Ectodermal cell (in vitro differentiated cells): ENCODE measurements at regions not wholly inside any gene's neighbourhood (a gene's known extent, or its start where the extent isn't known, plus 50 kb on each side); places are given as distances from the start of the nearest gene placed in this dataset.

Experiments
- H3K27ac ChIP-seq: 2 replicates; pipeline ENCODE4 v1.7.0; 2013; ENCODE audit warnings: mild to moderate bottlenecking, low read depth, low read length; ENCODE audit not compliant: insufficient read depth, poor library complexity, severe bottlenecking
- H3K27me3 ChIP-seq: 2 replicates; pipeline ENCODE4 v1.7.0; 2013; ENCODE audit warnings: mild to moderate bottlenecking, low read length; ENCODE audit not compliant: insufficient read depth, control insufficient read depth, poor library complexity, severe bottlenecking
- H3K36me3 ChIP-seq: one replicate; pipeline ENCODE4 v1.7.0; 2013; ENCODE audit warnings: low read length; ENCODE audit not compliant: control insufficient read depth, insufficient read depth
- H3K4me1 ChIP-seq: one replicate; pipeline ENCODE4 v1.7.0; 2013; ENCODE audit warnings: low read length; ENCODE audit not compliant: control insufficient read depth, insufficient read depth
- H3K4me3 ChIP-seq: 2 replicates; pipeline ENCODE4 v1.7.0; 2013; ENCODE audit warnings: low read depth, low read length, control low read depth; ENCODE audit not compliant: insufficient read depth
- H3K9me3 ChIP-seq: 2 replicates; pipeline ENCODE4 v1.7.0; 2013; ENCODE audit warnings: mild to moderate bottlenecking, low read length, moderate library complexity; ENCODE audit not compliant: control insufficient read depth
- WGBS, 2 experiments: methylation state at CpG; one replicate each; pipeline ENCODE4 v1.1.7; 2013; ENCODE audit warnings: missing lambda C conversion rate in 2 of 2; 5-methylcytosine and 5-hydroxymethylcytosine counted together

DNA sequence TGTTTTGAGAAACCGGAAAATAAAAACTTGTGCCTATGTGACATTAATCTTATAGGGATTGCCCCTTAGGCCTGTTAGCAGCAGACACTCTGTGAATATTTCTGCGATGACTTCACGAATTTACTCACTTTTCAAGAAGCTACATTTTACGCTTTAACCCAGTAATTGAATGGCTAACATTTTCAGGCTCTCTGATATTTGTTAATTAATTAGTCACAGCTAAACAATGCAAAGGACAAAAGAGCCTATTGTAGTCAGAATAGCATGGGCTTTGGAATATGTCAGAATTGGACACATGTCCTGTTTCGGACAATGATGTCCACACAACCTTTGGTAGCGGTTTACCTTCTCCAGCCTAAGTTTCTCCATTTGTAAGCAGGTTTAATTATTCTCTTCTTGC, 506.6 kb downstream of the EFNB2 start:
- Histone ChIP-seq H3K4me3 (no peak overlapping the region), H3K9me3 (no peaks in the 10 kb centered on the region), H3K27me3 (no peaks in the 10 kb centered on the region), H3K27ac (no peak overlapping the region), H3K4me1 (no peaks in the 10 kb centered on the region), H3K36me3 (no peaks in the 10 kb centered on the region)
- WGBS, 2 experiments: 94 to 97% methylated on average over 6 of the region's 6 CpGs

DNA sequence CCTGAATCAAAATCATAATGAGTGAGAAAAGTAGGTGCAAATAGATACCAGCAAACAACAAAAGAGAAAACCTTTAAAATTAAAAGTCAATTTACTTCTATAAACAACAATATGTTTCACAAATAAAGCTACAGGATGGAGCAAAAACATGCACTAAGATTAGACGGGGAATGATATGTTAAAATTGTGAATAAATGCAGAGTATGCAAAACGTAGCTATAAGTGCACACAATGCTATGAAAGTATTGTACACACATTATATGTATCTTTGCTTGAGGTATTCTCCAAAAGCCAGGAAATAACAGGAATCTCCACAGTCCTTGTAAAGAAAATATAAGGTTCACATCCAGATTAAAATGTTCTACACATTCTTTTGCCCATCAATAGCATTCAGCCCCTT, 523.9 kb downstream of the EFNB2 start:
- WGBS, 2 experiments: no CpG with 5 or more reads among the region's 2 CpGs
- H3K27me3 ChIP-seq: no peaks in the 10 kb centered on the region

DNA sequence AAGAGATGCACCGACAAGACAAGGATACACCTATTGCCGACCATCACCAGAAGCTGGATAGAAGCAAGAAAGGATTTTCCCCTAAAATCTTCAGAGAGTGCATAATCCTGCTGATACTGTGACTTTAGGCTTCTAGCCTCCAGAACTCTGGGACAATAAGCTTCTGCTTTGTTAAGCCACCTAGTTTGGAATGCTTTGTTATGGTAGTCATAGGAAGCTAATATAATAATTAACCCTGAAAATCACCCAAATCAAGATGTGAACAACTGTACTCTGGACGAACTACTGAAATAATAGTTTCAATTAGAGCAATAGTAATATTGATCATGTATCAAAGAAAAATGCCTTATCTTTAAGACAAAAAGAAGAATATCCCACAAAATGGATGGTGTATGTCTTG, 524.6 kb downstream of the EFNB2 start:
- WGBS, 2 experiments: 67 to 68% methylated on average over 2 of the region's 3 CpGs

More for the DNA sequence above, 523.9 kb downstream of the EFNB2 start:
- no peak overlapping the region for H3K27ac ChIP-seq
- H3K4me3 ChIP-seq: no peak overlapping the region
- H3K4me1 ChIP-seq: no peaks in the 10 kb centered on the region
- no peaks in the 10 kb centered on the region for H3K9me3 ChIP-seq
- H3K36me3 ChIP-seq: no peaks in the 10 kb centered on the region

DNA sequence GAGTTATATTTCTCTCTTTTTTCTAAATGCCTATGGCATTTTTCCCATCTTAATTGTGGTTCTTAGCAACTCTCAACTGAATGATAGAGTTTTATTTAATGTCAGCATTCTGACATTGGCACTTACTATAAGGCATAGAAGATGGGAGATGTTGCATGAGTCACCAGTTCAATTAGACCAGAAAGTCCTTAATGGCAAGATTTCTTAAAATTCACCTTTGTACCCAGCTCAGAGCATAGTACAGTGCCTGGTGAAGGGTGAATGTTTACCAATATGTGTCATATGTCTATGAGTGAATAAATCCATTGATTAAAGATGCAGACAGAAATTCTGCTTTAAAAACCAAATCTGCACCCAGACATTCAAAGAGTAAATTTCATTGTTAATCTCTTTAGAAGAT, 526.9 kb downstream of the EFNB2 start:
- H3K9me3 ChIP-seq: no peaks in the 10 kb centered on the region
- no peak overlapping the region for H3K27ac ChIP-seq
- H3K27me3 ChIP-seq: no peaks in the 10 kb centered on the region
- H3K4me1 ChIP-seq: no peaks in the 10 kb centered on the region
- H3K4me3 ChIP-seq: no peak overlapping the region
- H3K36me3 ChIP-seq: no peaks in the 10 kb centered on the region

More for the DNA sequence above, 524.6 kb downstream of the EFNB2 start:
- Histone ChIP-seq H3K4me3 (no peak overlapping the region), H3K27ac (no peak overlapping the region), H3K9me3 (no peaks in the 10 kb centered on the region), H3K27me3 (no peaks in the 10 kb centered on the region), H3K36me3 (no peaks in the 10 kb centered on the region), H3K4me1 (no peaks in the 10 kb centered on the region)

DNA sequence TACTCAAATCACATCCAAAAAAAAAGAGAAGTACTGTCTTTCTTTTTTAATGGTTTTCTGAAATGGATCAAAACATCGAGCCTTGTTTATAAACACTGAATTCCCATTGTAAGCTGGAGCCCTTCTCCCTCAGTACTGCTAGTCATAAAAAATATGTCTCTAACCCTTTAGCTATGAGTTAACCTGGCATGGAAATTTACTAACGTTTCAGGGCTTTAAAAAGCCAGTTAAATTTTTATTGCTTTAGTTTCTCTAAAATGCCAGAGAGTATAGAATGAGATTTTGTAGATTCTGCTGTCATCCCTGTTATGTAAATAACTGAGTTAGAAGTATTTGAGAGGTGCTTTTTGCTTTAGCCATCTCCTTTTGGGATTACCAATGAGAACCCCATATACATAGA, 528.3 kb downstream of the EFNB2 start:
- Histone ChIP-seq H3K9me3 (no peaks in the 10 kb centered on the region), H3K27me3 (no peaks in the 10 kb centered on the region), H3K36me3 (no peaks in the 10 kb centered on the region), H3K4me3 (no peak overlapping the region), H3K4me1 (no peaks in the 10 kb centered on the region), H3K27ac (no peak overlapping the region)
- 81 to 95% methylated on average over 2 of the region's 2 CpGs for WGBS, 2 experiments

DNA sequence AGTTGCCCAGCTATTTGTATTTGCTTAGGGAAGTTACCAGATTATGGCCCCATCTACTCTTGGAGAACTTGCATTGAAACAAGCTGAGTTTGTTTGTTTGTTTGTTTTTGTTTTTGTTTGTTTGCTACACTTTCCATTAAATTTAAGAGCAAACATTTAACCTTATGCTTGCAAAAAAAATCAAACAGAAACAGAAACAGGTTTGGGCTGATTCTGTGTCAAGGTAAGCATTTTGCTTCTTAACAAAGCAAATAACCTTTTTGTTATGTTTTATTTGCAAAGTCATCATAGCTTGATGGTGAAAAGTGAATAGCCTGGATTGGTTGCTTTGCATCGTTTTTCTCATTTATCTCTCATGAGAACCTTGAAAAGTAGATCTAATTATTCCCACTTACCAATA, 531.8 kb downstream of the EFNB2 start:
- Histone ChIP-seq H3K4me1 (no peaks in the 10 kb centered on the region), H3K36me3 (no peaks in the 10 kb centered on the region), H3K4me3 (no peak overlapping the region), H3K27ac (no peak overlapping the region), H3K27me3 (no peaks in the 10 kb centered on the region), H3K9me3 (no peaks in the 10 kb centered on the region)
- WGBS, 2 experiments: 88 to 100% methylated on average over 1 of the region's 1 CpG

DNA sequence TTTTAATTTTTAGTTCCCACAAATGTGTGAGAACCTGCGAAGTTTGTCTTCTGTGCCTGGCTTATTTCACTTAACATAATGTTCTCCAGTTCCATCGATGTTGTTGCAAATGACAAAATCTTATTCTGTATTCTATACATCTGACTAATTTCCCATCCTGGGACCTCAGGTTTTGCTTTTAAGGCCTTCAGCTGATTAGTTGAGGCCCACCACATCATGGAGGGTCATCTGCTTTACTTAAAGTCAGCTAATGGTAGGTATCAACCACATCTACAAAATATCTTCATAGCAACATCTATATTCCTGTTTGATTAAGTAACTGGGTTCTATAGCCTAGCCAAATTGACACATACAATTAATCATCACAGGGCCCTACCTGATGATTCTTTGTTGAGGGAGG, 534.0 kb downstream of the EFNB2 start:
- WGBS, 2 experiments: 87 to 95% methylated on average over 1 of the region's 2 CpGs
- H3K4me1 ChIP-seq: no peaks in the 10 kb centered on the region
- no peaks in the 10 kb centered on the region for H3K36me3 ChIP-seq
- H3K27ac ChIP-seq: no peak overlapping the region
- no peaks in the 10 kb centered on the region for H3K9me3 ChIP-seq
- no peaks in the 10 kb centered on the region for H3K27me3 ChIP-seq
- no peak overlapping the region for H3K4me3 ChIP-seq

DNA sequence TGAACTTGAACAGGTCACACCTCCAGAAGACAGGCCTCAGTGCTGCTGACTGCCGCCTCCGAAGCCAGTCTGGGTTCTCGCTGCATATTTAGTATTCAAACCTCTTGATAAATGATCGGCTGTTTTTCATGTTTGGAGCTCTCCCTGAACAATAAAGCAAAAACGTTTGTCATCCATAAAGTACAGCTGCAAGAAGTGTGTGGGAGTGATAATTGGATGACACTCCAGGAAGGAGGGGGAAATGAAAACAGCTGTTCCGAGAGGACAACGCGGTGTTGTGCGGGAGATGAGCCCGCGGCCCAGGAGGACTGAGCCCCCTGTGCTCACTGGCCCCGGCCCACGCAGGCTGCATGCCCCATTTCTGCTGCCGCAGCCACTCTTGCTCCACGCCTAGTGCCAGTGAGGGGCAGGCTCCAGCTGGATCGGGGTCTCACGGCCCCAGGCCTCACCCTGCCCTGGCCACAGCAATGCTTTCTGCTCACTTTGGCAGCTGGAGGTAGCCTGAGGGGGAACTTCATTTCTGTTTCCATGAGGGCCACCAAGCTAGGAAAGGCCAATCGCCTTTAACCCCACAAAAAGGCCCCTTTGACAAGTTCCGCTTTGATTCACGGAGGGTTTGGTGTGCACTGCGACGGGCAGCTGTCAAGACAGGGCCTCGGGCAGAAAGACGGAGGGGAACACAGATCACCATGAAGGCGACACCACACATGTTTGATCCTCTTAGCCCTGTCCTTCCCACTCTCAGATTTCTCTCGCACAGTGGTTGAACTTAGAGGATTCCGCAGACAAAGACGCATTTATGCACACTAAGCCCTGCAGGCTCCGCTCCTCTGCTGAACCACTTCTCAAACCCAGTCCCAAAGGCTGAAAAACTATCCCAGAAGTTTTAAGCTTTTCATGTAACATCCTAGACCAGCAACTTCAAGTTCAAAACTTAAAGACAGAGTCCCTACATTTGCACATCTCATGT, 537.6 kb downstream of the EFNB2 start:
- Histone ChIP-seq H3K27me3 (no peaks in the 10 kb centered on the region), H3K4me3 (no peak overlapping the region), H3K4me1 (no peaks in the 10 kb centered on the region), H3K36me3 (no peaks in the 10 kb centered on the region), H3K27ac (no peak overlapping the region), H3K9me3 (no peaks in the 10 kb centered on the region)
- 85 to 88% methylated on average over 29 of the region's 29 CpGs for WGBS, 2 experiments

DNA sequence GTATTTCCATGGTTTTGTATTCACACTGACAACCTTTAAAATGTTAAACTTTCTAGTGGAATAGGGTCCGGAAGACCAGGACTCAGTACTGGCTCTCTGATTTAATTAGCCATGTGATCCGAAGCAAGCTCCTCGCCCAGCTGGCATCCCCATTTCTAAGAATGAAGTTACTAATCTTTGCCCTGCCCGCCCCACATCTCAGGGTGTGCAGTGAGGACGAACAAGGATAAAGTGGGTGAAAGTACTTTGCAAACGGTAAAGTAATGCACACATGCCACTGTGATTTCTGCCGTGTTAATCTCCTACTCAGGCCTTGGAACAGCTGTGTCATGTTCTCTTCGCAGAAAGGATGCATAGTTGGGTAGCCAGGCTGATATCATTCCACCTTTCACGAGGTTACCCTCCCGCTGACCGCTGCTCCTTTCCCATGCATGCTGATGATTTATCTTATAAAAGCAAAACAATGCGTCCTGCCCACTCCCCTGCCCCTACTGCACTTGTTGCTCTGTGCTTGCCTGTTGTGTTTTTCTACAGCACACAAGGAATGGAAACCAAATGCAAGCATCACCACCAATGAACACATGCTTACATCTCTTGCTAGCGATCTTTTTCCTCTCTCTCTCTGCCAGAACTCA, 539.0 kb downstream of the EFNB2 start:
- WGBS, 2 experiments: 89 to 90% methylated on average over 13 of the region's 13 CpGs
- H3K27ac ChIP-seq: no peak overlapping the region

DNA sequence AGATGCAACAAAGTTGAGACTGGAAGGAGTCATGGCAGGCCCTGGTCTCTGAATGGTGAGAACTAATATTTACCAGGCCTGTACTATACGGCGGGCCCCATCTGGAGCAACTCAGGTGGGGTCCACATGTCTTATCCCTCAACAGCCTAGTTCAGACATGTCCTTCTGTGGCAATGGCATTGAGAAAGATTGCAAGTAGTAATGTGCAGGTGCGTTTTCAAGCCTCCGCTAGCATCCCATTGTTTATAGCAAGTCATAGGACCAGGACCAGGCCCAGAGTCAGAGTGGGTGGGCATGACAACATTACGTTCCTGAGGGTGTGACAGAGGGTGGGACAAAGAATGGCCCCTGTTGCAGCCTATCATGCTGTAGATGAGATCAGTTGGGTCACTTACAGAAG, 541.1 kb downstream of the EFNB2 start:
- 91 to 96% methylated on average over 5 of the region's 5 CpGs for whole genome bisulfite sequencing, 2 experiments
- no peaks in the 10 kb centered on the region for H3K27me3 ChIP-seq
- no peaks in the 10 kb centered on the region for H3K4me1 ChIP-seq
- no peak overlapping the region for H3K4me3 ChIP-seq
- no peaks in the 10 kb centered on the region for H3K36me3 ChIP-seq
- no peak overlapping the region for H3K27ac ChIP-seq
- no peaks in the 10 kb centered on the region for H3K9me3 ChIP-seq

More for the DNA sequence above, 539.0 kb downstream of the EFNB2 start:
- no peaks in the 10 kb centered on the region for H3K27me3 ChIP-seq
- H3K4me3 ChIP-seq: no peak overlapping the region
- no peaks in the 10 kb centered on the region for H3K36me3 ChIP-seq
- no peaks in the 10 kb centered on the region for H3K9me3 ChIP-seq
- H3K4me1 ChIP-seq: no peaks in the 10 kb centered on the region
